D721Med (cell line): ENCODE measurements at regions not wholly inside any gene's neighbourhood (a gene's known extent, or its start where the extent isn't known, plus 50 kb on each side); places are given as distances from the start of the nearest gene placed in this dataset.

Experiments used
- DNase-seq: peaks from one replicate; pipeline ENCODE4 v3.0.0; 2011; ENCODE audit warnings: low spot score; ENCODE audit not compliant: insufficient read length
- FAIRE-seq: peaks from 2 replicates; lab custom pipeline; 2011; peaks lifted over from hg19 to GRCh38; lab: Jason Lieb, UNC
- CTCF ChIP-seq: IDR thresholded peaks from 2 replicates; pipeline ENCODE4 v1.5.1; 2012; ENCODE audit warnings: mild to moderate bottlenecking, control low read depth; ENCODE audit not compliant: insufficient read depth; ENCODE audit errors: missing control alignments

- TF ChIP-seq CTCF: no peak
- DNase-seq (no peak), FAIRE-seq (no peak)
Observed at GRCh38 chr22:44583854-44584253, 85.8 kb upstream of the RTL6 start.

- TF ChIP-seq CTCF: no peak
- DNase-seq (no peak), FAIRE-seq (no peak)
Observed at GRCh38 chr22:44583061-44583760, 85.2 kb upstream of the RTL6 start.

DNA sequence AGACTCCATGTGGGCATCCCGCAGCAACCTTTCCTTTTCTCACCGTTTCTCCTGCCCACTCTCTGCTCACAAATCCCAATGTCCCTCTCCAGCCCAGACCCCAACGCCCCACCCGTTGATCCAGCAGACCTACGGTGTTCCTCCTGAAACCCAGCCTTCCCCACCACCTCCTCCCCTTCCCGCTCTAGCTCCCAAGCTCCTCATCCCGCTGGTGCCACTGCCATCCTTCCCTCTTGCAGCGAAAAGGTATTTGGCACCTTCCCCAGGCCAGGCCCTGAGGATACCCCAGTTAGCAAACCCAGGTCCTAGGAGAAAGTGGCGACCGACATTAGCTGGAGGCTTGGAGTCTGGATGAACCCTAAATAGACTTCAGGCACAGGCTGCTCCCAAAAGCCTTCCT lies 84.0 kb upstream of the RTL6 start:
- no peak for FAIRE-seq
- no peak for TF ChIP-seq CTCF
- no peak for DNase-seq

DNA sequence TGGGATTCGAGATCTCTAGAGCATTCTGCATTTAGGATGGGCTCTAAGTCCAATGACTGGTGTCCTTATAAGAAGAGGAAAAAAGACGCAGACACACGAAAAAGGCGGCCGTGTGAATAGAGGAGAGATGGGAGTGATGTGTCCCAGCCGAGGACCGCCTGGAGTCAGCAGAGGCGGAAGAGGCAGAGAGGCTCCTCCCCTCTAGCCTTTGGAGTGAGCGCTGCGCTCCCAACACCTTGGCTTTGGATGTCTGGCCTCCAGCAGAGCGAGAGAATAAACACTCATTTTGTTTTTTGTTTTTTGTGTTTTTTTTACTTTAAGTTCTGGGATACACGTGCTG lies 83.0 kb upstream of the RTL6 start:
- FAIRE-seq: no peak
- no peak for TF ChIP-seq CTCF
- no peak for DNase-seq

GRCh38 chr22:44580176-44581095 lies 82.4 kb upstream of the RTL6 start:
- no peak for DNase-seq
- no peak for FAIRE-seq
- TF ChIP-seq CTCF: no peak

GRCh38 chr22:44578516-44579230 lies 80.6 kb upstream of the RTL6 start:
- DNase-seq: no peak
- FAIRE-seq: no peak

More at GRCh38 chr22:44578516-44579230, 80.6 kb upstream of the RTL6 start:
- TF ChIP-seq CTCF: no peak
